SU-DHL-6 (cell line): ENCODE measurements at regions not wholly inside any gene's neighbourhood (a gene's known extent, or its start where the extent isn't known, plus 50 kb on each side); places are given as distances from the start of the nearest gene placed in this dataset.

Experiments used
- CTCF ChIP-seq: fragments of 200-600 bp; sonication (generic); IDR thresholded peaks from one replicate; pipeline ENCODE4 v1.5.1; 2017; ENCODE audit warnings: antibody characterized with exemption, mild to moderate bottlenecking, low read length, moderate library complexity; ENCODE audit not compliant: insufficient read depth, poor library complexity, severe bottlenecking
- EZH2phosphoT487 ChIP-seq: fragments of 200-600 bp; sonication (generic), shearing (Covaris generic); conservative IDR thresholded peaks from 2 replicates; pipeline ENCODE4 v1.6.1; 2018; ENCODE audit warnings: mild to moderate bottlenecking, antibody characterized with exemption, low read length, moderate library complexity, mixed read lengths

GRCh38 chr9:17063535-17064135 is 71.2 kb upstream of the CNTLN start:
- TF ChIP-seq CTCF (peak; percentile 84), EZH2phosphoT487 (no peak)
